ENCODE measurements at regions not wholly inside any gene's neighbourhood (a gene's known extent, or its start where the extent isn't known, plus 50 kb on each side); places are given as distances from the start of the nearest gene placed in this dataset.
"Not testable (repeated sequence)": the region's sequence is repeated elsewhere in the genome, so short reads cannot be mapped to it uniquely, and the experiment has no call there.

GRCh38 chr7:45416846-45417245 is 157.3 kb upstream of the ADCY1 start:
- Mint-ChIP-seq H3K27me3 (peaks cover 22% of the 10 kb centered on the region), H3K36me3 (ENCODE audit: low read depth) (no peaks in the 10 kb centered on the region), H3K4me1 (no peaks in the 10 kb centered on the region), H3K4me3 (no peak overlapping the region), H3K9me3 (no peaks in the 10 kb centered on the region), H3K27ac (no peak overlapping the region)
- peak; percentile 39 for ATAC-seq (replicated peaks)

- no peaks in the 10 kb centered on the region for H3K36me3 Mint-ChIP-seq (ENCODE audit: low read depth)
- H3K27ac Mint-ChIP-seq, result no peak overlapping the region
- peaks cover 22% of the 10 kb centered on the region for H3K27me3 Mint-ChIP-seq
- H3K4me1 Mint-ChIP-seq, result no peaks in the 10 kb centered on the region
- no peak overlapping the region for H3K4me3 Mint-ChIP-seq
- no peak for ATAC-seq (replicated peaks)
- no peaks in the 10 kb centered on the region for H3K9me3 Mint-ChIP-seq
Observed at GRCh38 chr7:45417268-45417667, 156.9 kb upstream of the ADCY1 start.

GRCh38 chr7:45417735-45418134 is 156.4 kb upstream of the ADCY1 start:
- Mint-ChIP-seq H3K36me3 (ENCODE audit: low read depth) (no peaks in the 10 kb centered on the region), H3K9me3 (no peaks in the 10 kb centered on the region), H3K27ac (no peak overlapping the region), H3K4me3 (no peak overlapping the region), H3K27me3 (peaks cover 26% of the 10 kb centered on the region), H3K4me1 (no peaks in the 10 kb centered on the region)
- ATAC-seq (replicated peaks), result no peak

- no peaks in the 10 kb centered on the region for H3K9me3 Mint-ChIP-seq
- H3K36me3 Mint-ChIP-seq (ENCODE audit: low read depth), result no peaks in the 10 kb centered on the region
- peaks cover 35% of the 10 kb centered on the region for H3K27me3 Mint-ChIP-seq
- no peak for ATAC-seq (replicated peaks)
- H3K4me3 Mint-ChIP-seq, result no peak overlapping the region
- H3K27ac Mint-ChIP-seq, result no peak overlapping the region
- no peaks in the 10 kb centered on the region for H3K4me1 Mint-ChIP-seq
Observed at GRCh38 chr7:45420843-45421495, 153.2 kb upstream of the ADCY1 start.

GRCh38 chr7:45421806-45422205 is 152.4 kb upstream of the ADCY1 start:
- no peaks in the 10 kb centered on the region for H3K36me3 Mint-ChIP-seq (ENCODE audit: low read depth)
- H3K27me3 Mint-ChIP-seq, result peaks cover 39% of the 10 kb centered on the region
- ATAC-seq (replicated peaks), result no peak
- H3K4me1 Mint-ChIP-seq, result no peaks in the 10 kb centered on the region
- H3K27ac Mint-ChIP-seq, result no peak overlapping the region
- H3K9me3 Mint-ChIP-seq, result no peaks in the 10 kb centered on the region
- no peak overlapping the region for H3K4me3 Mint-ChIP-seq

- H3K27me3 Mint-ChIP-seq, result peaks cover 29% of the 10 kb centered on the region
- no peak overlapping the region for H3K27ac Mint-ChIP-seq
- H3K4me3 Mint-ChIP-seq, result no peak overlapping the region
- no peaks in the 10 kb centered on the region for H3K36me3 Mint-ChIP-seq (ENCODE audit: low read depth)
- ATAC-seq (replicated peaks), result no peak
- no peaks in the 10 kb centered on the region for H3K4me1 Mint-ChIP-seq
- no peaks in the 10 kb centered on the region for H3K9me3 Mint-ChIP-seq
Observed at GRCh38 chr7:45430397-45430796, 143.8 kb upstream of the ADCY1 start.

GRCh38 chr7:45434167-45434784 is 139.9 kb upstream of the ADCY1 start:
- no peak overlapping the region for H3K27ac Mint-ChIP-seq

GRCh38 chr7:45435131-45435530 is 139.0 kb upstream of the ADCY1 start:
- Mint-ChIP-seq H3K36me3 (ENCODE audit: low read depth) (no peaks in the 10 kb centered on the region), H3K4me3 (no peak overlapping the region), H3K4me1 (no peaks in the 10 kb centered on the region), H3K27ac (no peak overlapping the region), H3K9me3 (no peaks in the 10 kb centered on the region), H3K27me3 (peaks cover 42% of the 10 kb centered on the region)
- ATAC-seq (replicated peaks), result no peak

More at GRCh38 chr7:45434167-45434784, 139.9 kb upstream of the ADCY1 start:
- Mint-ChIP-seq H3K27me3 (peaks cover 39% of the 10 kb centered on the region), H3K4me1 (no peaks in the 10 kb centered on the region), H3K9me3 (no peaks in the 10 kb centered on the region), H3K36me3 (ENCODE audit: low read depth) (no peaks in the 10 kb centered on the region), H3K4me3 (no peak overlapping the region)
- no peak for ATAC-seq (replicated peaks)

GRCh38 chr7:45435846-45436245 is 138.3 kb upstream of the ADCY1 start:
- H3K9me3 Mint-ChIP-seq, result no peaks in the 10 kb centered on the region
- ATAC-seq (replicated peaks), result no peak
- H3K4me3 Mint-ChIP-seq, result no peak overlapping the region
- no peaks in the 10 kb centered on the region for H3K36me3 Mint-ChIP-seq (ENCODE audit: low read depth)
- H3K27me3 Mint-ChIP-seq, result peaks cover 42% of the 10 kb centered on the region
- H3K27ac Mint-ChIP-seq, result no peak overlapping the region
- no peaks in the 10 kb centered on the region for H3K4me1 Mint-ChIP-seq

GRCh38 chr7:45440776-45441175 is 133.4 kb upstream of the ADCY1 start:
- H3K36me3 Mint-ChIP-seq (ENCODE audit: low read depth); H3K4me3 Mint-ChIP-seq; ATAC-seq (replicated peaks); H3K4me1 Mint-ChIP-seq; H3K27ac Mint-ChIP-seq; H3K9me3 Mint-ChIP-seq: not testable (repeated sequence)
- peaks cover 31% of the 10 kb centered on the region for H3K27me3 Mint-ChIP-seq

GRCh38 chr7:45443263-45443662 is 130.9 kb upstream of the ADCY1 start:
- Mint-ChIP-seq H3K36me3 (ENCODE audit: low read depth) (no peaks in the 10 kb centered on the region), H3K27ac (no peak overlapping the region), H3K4me3 (no peak overlapping the region), H3K9me3 (no peaks in the 10 kb centered on the region), H3K4me1 (peaks cover 4% of the 10 kb centered on the region), H3K27me3 (peaks cover 37% of the 10 kb centered on the region)
- ATAC-seq (replicated peaks), result no peak

- peak; percentile 91 for ATAC-seq (replicated peaks)
- Mint-ChIP-seq H3K27me3 (peaks cover 24% of the 10 kb centered on the region), H3K27ac (no peak overlapping the region), H3K4me1 (peaks cover 4% of the 10 kb centered on the region), H3K36me3 (ENCODE audit: low read depth) (no peaks in the 10 kb centered on the region), H3K9me3 (no peaks in the 10 kb centered on the region), H3K4me3 (no peak overlapping the region)
Observed at GRCh38 chr7:45446195-45446944, 127.8 kb upstream of the ADCY1 start.

- H3K36me3 Mint-ChIP-seq (ENCODE audit: low read depth), result no peaks in the 10 kb centered on the region
- peaks cover 30% of the 10 kb centered on the region for H3K27me3 Mint-ChIP-seq
- no peak overlapping the region for H3K4me3 Mint-ChIP-seq
- no peak for ATAC-seq (replicated peaks)
- H3K9me3 Mint-ChIP-seq, result no peaks in the 10 kb centered on the region
- no peak overlapping the region for H3K27ac Mint-ChIP-seq
- peaks cover 4% of the 10 kb centered on the region for H3K4me1 Mint-ChIP-seq
Observed at GRCh38 chr7:45447296-45447695, 126.9 kb upstream of the ADCY1 start.

- no peak for ATAC-seq (replicated peaks)
- Mint-ChIP-seq H3K36me3 (ENCODE audit: low read depth) (no peaks in the 10 kb centered on the region), H3K9me3 (no peaks in the 10 kb centered on the region), H3K27ac (no peak overlapping the region), H3K4me1 (peaks cover 4% of the 10 kb centered on the region), H3K27me3 (peaks cover 37% of the 10 kb centered on the region), H3K4me3 (no peak overlapping the region)
Observed at GRCh38 chr7:45450571-45451204, 123.5 kb upstream of the ADCY1 start.
